ENCODE measurements at regions not wholly inside any gene's neighbourhood (a gene's known extent, or its start where the extent isn't known, plus 50 kb on each side); places are given as distances from the start of the nearest gene placed in this dataset.
A peak's percentile ranks its signal among the peaks of the same experiment; 100 is the strongest.

DNA sequence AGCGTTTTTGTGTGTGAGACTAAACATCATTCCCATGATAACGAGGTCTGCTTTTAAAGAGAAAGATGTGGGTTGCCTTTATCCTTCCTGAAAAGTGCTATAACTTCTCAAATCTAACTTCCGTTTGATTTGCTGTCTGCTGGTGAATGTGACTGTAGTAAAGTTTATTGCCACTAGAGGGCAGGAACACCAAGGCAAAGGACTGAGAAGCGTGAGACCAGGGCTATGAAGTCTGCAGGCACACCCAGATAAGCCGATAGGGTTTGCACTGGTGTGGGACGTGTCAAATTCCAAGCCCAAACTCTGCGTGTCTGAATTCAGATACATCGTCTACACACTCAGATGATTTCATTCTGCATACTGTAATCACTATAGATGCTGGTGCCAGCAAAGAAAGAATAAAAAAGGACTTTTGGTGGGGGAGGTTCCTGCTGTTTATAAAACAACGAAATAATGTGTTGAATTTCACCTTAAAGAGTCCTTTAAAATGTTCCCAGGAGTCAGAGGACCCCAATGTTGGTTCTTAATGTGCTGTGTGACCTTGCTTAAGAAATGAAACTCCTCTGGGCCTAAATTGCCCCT lies 87.2 kb downstream of the PTTG1 start:
- H3T11ph ChIP-seq (ENCODE audit: low read length): no peak overlapping the region
- H2BK5ac ChIP-seq (ENCODE audit: insufficient read length, low read length): no peak overlapping the region
- H3K14ac ChIP-seq (ENCODE audit: insufficient read depth, low read length): no peak overlapping the region
- no peak overlapping the region for H2BK12ac ChIP-seq (ENCODE audit: insufficient read length, low read depth, low read length)
- no peak overlapping the region for H3K4me3 Mint-ChIP-seq
- H3K23ac ChIP-seq (ENCODE audit: insufficient read length, low read depth, low read length): no peak overlapping the region
- no peak overlapping the region for H2BK15ac ChIP-seq (ENCODE audit: low read depth, low read length)
- H3K18ac ChIP-seq (ENCODE audit: insufficient read length, low read depth, low read length): no peak overlapping the region
- WGBS (ENCODE audit: extremely low coverage, insufficient read length, low lambda C conversion rate): no CpG with 5 or more reads among the region's 9 CpGs
- H3K4me2 ChIP-seq (ENCODE audit: insufficient read depth, insufficient read length, low read length): no peak overlapping the region
- TF ChIP-seq CTCF (conservative IDR thresholded peaks at IDR 0.05): peak; percentile 87
- no peak overlapping the region for H3K4ac ChIP-seq (ENCODE audit: low read depth, low read length)
- no peaks in the 10 kb centered on the region for H3K79me2 ChIP-seq (ENCODE audit: insufficient read depth, low read length)
- no peak overlapping the region for H3K27ac Mint-ChIP-seq
- H4K20me1 ChIP-seq (ENCODE audit: control insufficient read depth, insufficient read depth, insufficient read length): no peaks in the 10 kb centered on the region
- no peaks in the 10 kb centered on the region for H3K9me3 Mint-ChIP-seq
- no peak overlapping the region for H2BK120ac ChIP-seq (ENCODE audit: low read depth, low read length, poor library complexity, severe bottlenecking)
- no peaks in the 10 kb centered on the region for H3K79me1 ChIP-seq (ENCODE audit: insufficient read depth, low read depth, low read length, poor library complexity, severe bottlenecking)
- no peaks in the 10 kb centered on the region for H3K27me3 ChIP-seq (ENCODE audit: insufficient read depth, low read length)
- no peak overlapping the region for H3K56ac ChIP-seq (ENCODE audit: insufficient read length, low read depth, low read length)
- no peak overlapping the region for H2AK5ac ChIP-seq (ENCODE audit: insufficient read length, low read length)
- peaks cover 8% of the 10 kb centered on the region; the same call in 1 of the 2 replicates for H3K4me1 ChIP-seq (ENCODE audit: insufficient read depth, low read length)
- no peak overlapping the region for H3K9ac ChIP-seq (ENCODE audit: extremely low read depth, insufficient read length, low read length)
- H3K4me1 Mint-ChIP-seq: peaks cover 6 to 17% of the 10 kb centered on the region in 2 experiments
- H3K36me3 Mint-ChIP-seq (ENCODE audit: insufficient read depth in 1 of 3, low read depth in 3 of 3): no peaks in the 10 kb centered on the region
- H3K27me3 Mint-ChIP-seq (ENCODE audit: low read depth): no peaks in the 10 kb centered on the region; the same call in none of the 2 replicates
- no peak overlapping the region for H4K91ac ChIP-seq (ENCODE audit: insufficient read length, low read depth, low read length)
- H3K27ac ChIP-seq (ENCODE audit: insufficient read length, low read depth, low read length): no peak overlapping the region
- no peak overlapping the region for H2BK20ac ChIP-seq (ENCODE audit: low read depth, low read length, poor library complexity, severe bottlenecking)
- H4K5ac ChIP-seq (ENCODE audit: insufficient read length, low read depth, low read length): no peak overlapping the region
- H2AFZ ChIP-seq (ENCODE audit: low read length): peak overlapping the region; percentile 52
- no peaks in the 10 kb centered on the region for H3K9me3 ChIP-seq (ENCODE audit: control insufficient read depth, low read depth, low read length)
- DNase-seq: peak; percentile 70
- no peaks in the 10 kb centered on the region for H3K23me2 ChIP-seq (ENCODE audit: insufficient read length, low read depth, low read length, poor library complexity, severe bottlenecking)
- H4K8ac ChIP-seq (replicated peaks; ENCODE audit: insufficient read length, low read depth, low read length): no peak overlapping the region
